ENCODE measurements at regions not wholly inside any gene's neighbourhood (a gene's known extent, or its start where the extent isn't known, plus 50 kb on each side); places are given as distances from the start of the nearest gene placed in this dataset.

DNA sequence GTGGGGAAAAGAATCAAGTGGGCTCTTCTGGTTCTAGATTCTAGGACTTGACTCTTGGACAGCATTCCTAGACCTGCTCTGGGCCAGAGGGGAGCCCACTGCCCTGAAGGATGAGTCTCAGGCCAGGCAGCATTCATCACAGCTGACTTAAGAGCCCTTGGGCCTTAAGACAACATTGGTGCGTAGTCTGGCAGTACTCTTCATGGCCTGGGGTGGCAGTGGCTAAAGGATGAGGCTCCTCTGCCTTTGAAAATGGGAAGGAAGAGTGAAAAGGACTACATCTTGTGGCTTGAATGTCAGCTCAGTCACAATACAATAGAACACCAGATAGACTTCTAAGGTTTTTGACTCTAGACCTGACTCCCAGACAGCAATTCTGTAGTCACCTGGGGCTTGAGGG lies 1415.1 kb upstream of the PRMT6 start:
- no peak for DNase-seq (ENCODE audit: low spot score)
- no peaks in the 10 kb centered on the region for H3K9me2 ChIP-seq (replicated peaks; ENCODE audit: insufficient read depth)
- no peaks in the 10 kb centered on the region for H3K79me2 ChIP-seq
- H3K9me3 ChIP-seq (ENCODE audit: low read depth) = no peaks in the 10 kb centered on the region
- no peak overlapping the region for H2AFZ ChIP-seq
- TF ChIP-seq EZH2phosphoT487 (IDR thresholded peaks at IDR 0.05; ENCODE audit: low read depth, severe bottlenecking, unreplicated experiment) (no peak), EZH2 (IDR thresholded peaks at IDR 0.05; ENCODE audit: borderline replicate concordance) (no peak)
- TF ChIP-seq, protein P1, sequence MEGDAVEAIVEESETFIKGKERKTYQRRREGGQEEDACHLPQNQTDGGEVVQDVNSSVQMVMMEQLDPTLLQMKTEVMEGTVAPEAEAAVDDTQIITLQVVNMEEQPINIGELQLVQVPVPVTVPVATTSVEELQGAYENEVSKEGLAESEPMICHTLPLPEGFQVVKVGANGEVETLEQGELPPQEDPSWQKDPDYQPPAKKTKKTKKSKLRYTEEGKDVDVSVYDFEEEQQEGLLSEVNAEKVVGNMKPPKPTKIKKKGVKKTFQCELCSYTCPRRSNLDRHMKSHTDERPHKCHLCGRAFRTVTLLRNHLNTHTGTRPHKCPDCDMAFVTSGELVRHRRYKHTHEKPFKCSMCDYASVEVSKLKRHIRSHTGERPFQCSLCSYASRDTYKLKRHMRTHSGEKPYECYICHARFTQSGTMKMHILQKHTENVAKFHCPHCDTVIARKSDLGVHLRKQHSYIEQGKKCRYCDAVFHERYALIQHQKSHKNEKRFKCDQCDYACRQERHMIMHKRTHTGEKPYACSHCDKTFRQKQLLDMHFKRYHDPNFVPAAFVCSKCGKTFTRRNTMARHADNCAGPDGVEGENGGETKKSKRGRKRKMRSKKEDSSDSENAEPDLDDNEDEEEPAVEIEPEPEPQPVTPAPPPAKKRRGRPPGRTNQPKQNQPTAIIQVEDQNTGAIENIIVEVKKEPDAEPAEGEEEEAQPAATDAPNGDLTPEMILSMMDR (IDR thresholded peaks at IDR 0.05; ENCODE audit: poor library complexity) = no peak
- H3K4me1 ChIP-seq (ENCODE audit: insufficient read depth) = no peaks in the 10 kb centered on the region
- no peaks in the 10 kb centered on the region for H4K20me1 ChIP-seq (ENCODE audit: insufficient read depth, poor library complexity, severe bottlenecking)
- 88% methylated on average over 1 of the region's 1 CpG for WGBS (ENCODE audit: low lambda C conversion rate, missing lambda C conversion rate)
- no peak overlapping the region for H3K4me3 ChIP-seq
- H3K36me3 ChIP-seq (replicated peaks; ENCODE audit: insufficient read depth, low read depth) = no peaks in the 10 kb centered on the region
- no peak overlapping the region for H3K27ac ChIP-seq
- no peak overlapping the region for H3K4me2 ChIP-seq
- no peaks in the 10 kb centered on the region for H3K27me3 ChIP-seq

DNA sequence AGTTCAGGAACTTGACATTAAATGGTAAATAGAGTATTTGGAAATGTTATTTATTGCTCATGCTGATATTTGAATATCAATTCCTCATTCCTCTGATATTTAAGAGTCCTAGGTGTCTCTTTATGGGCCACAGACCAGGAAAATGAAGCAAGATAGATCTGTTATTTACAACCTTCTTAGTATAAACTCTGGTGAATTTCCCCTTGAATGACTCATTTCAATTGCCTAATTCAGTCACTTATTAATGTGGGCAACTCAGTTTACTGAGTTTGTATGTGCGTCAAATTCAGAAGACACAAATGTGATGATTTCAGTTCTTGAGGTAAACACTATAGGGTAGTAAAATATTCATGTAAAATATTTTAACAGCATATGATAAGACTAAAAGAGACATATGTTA lies 1404.4 kb upstream of the PRMT6 start:
- Histone ChIP-seq H3K9me2 (replicated peaks; ENCODE audit: insufficient read depth) (no peaks in the 10 kb centered on the region), H3K4me3 (no peak overlapping the region), H3K9me3 (ENCODE audit: low read depth) (no peaks in the 10 kb centered on the region), H3K4me2 (no peak overlapping the region), H3K79me2 (no peaks in the 10 kb centered on the region), H4K20me1 (ENCODE audit: insufficient read depth, poor library complexity, severe bottlenecking) (no peaks in the 10 kb centered on the region), H3K27me3 (no peaks in the 10 kb centered on the region), H2AFZ (no peak overlapping the region), H3K27ac (no peak overlapping the region), H3K4me1 (ENCODE audit: insufficient read depth) (no peaks in the 10 kb centered on the region), H3K36me3 (replicated peaks; ENCODE audit: insufficient read depth, low read depth) (no peaks in the 10 kb centered on the region)
- TF ChIP-seq, protein P1 (IDR thresholded peaks at IDR 0.05; ENCODE audit: poor library complexity) = no peak
- TF ChIP-seq EZH2phosphoT487 (IDR thresholded peaks at IDR 0.05; ENCODE audit: low read depth, severe bottlenecking, unreplicated experiment) = no peak
- no peak for TF ChIP-seq EZH2 (IDR thresholded peaks at IDR 0.05; ENCODE audit: borderline replicate concordance)
- WGBS (ENCODE audit: low lambda C conversion rate, missing lambda C conversion rate) = 75% methylated on average over 1 of the region's 1 CpG
- DNase-seq (ENCODE audit: low spot score) = no peak

DNA sequence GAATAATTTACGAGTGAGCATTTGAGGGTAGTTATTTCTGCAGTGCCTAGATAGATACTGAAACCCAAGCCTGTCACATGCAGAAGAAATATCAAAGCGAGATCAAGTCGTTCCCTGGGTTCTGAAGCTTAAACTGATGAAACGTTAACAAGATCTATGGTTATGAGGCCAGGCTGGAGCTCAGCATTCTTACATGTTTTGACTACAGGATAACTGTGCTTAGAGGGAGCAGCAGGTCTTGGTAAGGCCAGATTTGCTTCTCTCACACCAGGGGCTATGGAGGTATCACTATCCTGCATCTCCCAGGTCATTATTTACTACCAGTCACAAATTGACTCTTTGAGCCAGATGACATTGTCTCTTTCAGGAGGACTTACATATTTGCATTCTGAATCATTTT lies 1401.4 kb upstream of the PRMT6 start:
- no peak overlapping the region for H3K4me3 ChIP-seq
- no peaks in the 10 kb centered on the region for H3K79me2 ChIP-seq
- H3K9me3 ChIP-seq (ENCODE audit: low read depth) = no peaks in the 10 kb centered on the region
- no peak overlapping the region for H3K27ac ChIP-seq
- no peak for TF ChIP-seq EZH2 (IDR thresholded peaks at IDR 0.05; ENCODE audit: borderline replicate concordance)
- TF ChIP-seq, protein P1 (IDR thresholded peaks at IDR 0.05; ENCODE audit: poor library complexity) = no peak
- H3K36me3 ChIP-seq (replicated peaks; ENCODE audit: insufficient read depth, low read depth) = no peaks in the 10 kb centered on the region
- H3K4me1 ChIP-seq (ENCODE audit: insufficient read depth) = no peaks in the 10 kb centered on the region
- no peaks in the 10 kb centered on the region for H3K27me3 ChIP-seq
- no peak overlapping the region for H2AFZ ChIP-seq
- no peaks in the 10 kb centered on the region for H4K20me1 ChIP-seq (ENCODE audit: insufficient read depth, poor library complexity, severe bottlenecking)
- no peak overlapping the region for H3K4me2 ChIP-seq
- WGBS (ENCODE audit: low lambda C conversion rate, missing lambda C conversion rate) = 78% methylated on average over 4 of the region's 4 CpGs
- DNase-seq (ENCODE audit: low spot score) = no peak
- no peaks in the 10 kb centered on the region for H3K9me2 ChIP-seq (replicated peaks; ENCODE audit: insufficient read depth)

DNA sequence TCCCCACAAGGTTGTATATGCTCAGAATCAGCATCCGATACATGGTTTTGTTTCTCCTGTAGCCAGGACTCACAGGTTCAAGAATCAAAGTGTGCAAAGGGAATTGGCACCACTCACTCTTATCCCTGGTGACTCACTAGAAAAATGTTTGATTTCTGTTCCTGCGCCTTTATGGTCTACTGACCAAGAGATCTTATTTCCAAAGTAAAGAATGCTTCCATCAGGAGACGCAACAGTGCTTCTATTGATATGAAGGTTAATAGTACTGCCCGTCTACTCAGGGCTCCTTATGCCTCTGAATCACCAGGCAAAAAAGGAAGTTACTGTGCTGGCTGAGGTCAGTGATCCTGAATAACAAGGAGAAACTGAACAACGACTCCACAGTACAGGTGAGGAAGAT lies 1392.0 kb upstream of the PRMT6 start:
- no peaks in the 10 kb centered on the region for H3K9me2 ChIP-seq (replicated peaks; ENCODE audit: insufficient read depth)
- H3K79me2 ChIP-seq = no peaks in the 10 kb centered on the region
- no peak for DNase-seq (ENCODE audit: low spot score)
- H3K27ac ChIP-seq = no peak overlapping the region
- H3K27me3 ChIP-seq = no peaks in the 10 kb centered on the region
- TF ChIP-seq EZH2phosphoT487 (IDR thresholded peaks at IDR 0.05; ENCODE audit: low read depth, severe bottlenecking, unreplicated experiment) = no peak
- no peak for TF ChIP-seq EZH2 (IDR thresholded peaks at IDR 0.05; ENCODE audit: borderline replicate concordance)
- TF ChIP-seq, protein P1 (IDR thresholded peaks at IDR 0.05; ENCODE audit: poor library complexity) = no peak
- H3K36me3 ChIP-seq (replicated peaks; ENCODE audit: insufficient read depth, low read depth) = no peaks in the 10 kb centered on the region
- no peak overlapping the region for H2AFZ ChIP-seq
- H4K20me1 ChIP-seq (ENCODE audit: insufficient read depth, poor library complexity, severe bottlenecking) = no peaks in the 10 kb centered on the region
- H3K4me3 ChIP-seq = no peak overlapping the region
- no peak overlapping the region for H3K4me2 ChIP-seq
- H3K4me1 ChIP-seq (ENCODE audit: insufficient read depth) = no peaks in the 10 kb centered on the region
- no peaks in the 10 kb centered on the region for H3K9me3 ChIP-seq (ENCODE audit: low read depth)
- WGBS (ENCODE audit: low lambda C conversion rate, missing lambda C conversion rate) = 85% methylated on average over 5 of the region's 5 CpGs
